HG02642 (cell line): ENCODE measurements at regions not wholly inside any gene's neighbourhood (a gene's known extent, or its start where the extent isn't known, plus 50 kb on each side); places are given as distances from the start of the nearest gene placed in this dataset.

Experiments used
- ATAC-seq: cut with Tn5 transposase; IDR thresholded peaks from one replicate; pipeline ENCODE4 v1.9.1; 2021; ENCODE audit warnings: mild to moderate bottlenecking; ENCODE audit not compliant: unreplicated experiment, poor library complexity

DNA sequence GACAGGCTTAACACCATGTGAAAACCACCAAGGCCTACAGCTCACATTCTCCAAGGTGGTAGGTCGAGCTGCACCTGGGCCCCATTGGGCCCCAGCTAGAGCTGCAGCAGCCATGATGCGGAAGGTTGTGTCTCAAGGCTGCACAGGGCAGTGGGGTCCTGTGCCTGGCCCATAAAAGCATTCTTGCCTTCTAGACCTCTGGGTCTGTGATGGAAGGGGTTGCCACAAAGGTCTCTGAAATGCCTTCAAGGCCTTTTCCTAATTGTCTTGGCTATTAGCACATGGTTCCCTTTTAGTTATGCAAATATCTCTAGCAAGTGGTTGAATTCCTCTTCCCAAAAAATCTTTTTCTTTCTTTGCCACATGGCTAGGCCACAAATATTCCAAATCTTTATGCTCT is 52.5 kb upstream of the C11orf58 start:
- no peak for ATAC-seq

DNA sequence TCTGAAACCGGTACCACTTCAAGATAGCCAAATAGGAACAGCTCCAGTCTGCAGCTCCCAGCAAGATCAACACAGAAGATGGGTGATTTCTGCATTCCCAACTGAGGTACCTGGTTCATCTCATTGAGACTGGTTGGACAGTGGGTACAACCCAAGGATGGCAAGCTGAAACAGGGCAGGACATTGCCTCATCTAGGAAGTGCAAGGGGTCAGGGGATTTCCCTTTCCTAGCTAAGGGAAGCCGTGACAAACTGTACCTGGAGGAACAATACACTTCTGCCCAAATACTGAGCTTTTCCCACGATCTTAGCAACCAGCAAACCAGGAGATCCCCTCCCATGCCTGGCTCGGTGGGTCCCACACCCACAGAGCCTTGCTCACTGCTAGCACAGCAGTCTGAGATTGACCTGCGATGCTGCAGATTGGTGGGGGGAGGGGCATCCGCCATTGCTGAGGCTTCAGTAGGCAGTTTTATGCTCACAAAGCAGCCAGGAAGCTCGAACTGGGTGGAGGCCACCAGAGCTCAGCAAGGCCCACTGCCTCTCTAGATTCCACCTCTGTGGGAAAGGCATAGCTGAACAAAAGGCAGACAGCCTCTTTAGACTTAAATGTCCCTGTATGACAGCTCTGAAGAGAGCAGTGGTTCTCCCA is 59.9 kb upstream of the C11orf58 start:
- ATAC-seq, result no peak

DNA sequence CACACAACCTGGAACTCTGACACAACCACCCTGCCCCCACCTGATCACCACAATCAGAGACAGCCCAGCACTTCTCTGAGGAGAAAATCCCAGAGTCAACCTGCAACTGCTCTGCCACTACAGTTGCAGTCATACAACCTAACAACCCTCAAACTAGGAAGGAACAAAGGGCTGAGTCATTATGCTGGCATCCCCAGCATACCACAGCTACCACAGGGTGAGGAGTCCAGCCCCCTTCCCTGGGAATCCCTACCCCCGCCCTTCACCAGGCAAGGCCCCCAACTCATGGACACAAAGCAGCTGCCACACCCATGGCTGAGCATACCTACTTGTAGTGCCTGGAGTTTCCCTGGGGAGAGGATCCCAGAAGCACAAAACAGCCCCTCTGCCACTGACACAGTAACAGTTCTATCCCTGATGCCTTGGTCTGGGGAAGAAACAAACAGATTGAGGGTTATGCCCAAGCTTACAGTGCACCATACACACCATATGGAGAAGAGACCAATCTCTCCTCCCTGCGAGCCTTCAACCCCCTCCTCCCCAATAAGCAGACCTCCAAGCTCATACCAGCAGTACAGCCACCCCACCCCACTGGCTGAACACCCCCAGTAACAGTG is 68.5 kb upstream of the C11orf58 start:
- ATAC-seq, result no peak

DNA sequence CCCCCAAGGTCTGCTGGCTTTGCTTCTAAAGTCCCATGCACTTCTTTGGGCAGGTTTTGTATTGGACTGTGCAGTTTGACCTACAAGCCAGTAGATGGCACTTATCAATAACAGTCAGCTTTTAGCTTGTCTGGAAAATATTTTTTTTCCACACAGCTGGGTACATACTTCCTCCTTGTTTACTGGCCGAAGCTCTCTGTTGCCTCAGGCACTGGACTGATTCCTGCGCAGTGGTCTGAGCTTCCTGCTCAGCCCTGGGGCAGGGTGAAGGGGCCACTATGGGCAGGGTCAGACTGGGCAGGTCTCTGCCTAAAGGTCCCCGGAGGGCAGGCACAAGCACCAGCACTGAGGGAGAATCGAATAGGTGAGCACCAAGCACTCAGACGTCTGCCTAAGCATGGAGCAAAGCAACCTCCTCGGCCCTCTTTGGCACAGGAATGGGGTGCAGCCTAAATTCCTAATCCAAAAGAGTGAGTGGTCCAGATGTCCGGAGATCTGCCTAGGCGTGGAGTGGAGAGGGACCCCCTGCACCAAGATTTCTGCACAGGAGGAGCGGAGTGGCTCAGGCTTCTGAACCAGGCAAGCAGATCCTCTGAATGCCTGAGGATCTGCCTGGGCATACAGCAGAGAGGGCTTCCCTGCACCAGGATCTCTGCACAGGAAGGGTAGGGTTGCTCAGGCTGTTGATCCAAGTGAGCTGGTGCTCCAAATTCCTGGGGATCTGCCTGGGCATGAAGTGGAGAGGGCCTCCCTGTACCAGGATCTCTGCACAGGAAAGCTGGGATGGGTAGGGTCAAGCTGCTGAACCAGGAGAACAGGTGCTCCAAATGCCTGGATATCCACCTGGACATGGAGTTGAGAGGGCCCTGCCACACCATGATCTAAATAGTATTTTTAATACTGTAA is 105.9 kb upstream of the C11orf58 start:
- ATAC-seq, result no peak

DNA sequence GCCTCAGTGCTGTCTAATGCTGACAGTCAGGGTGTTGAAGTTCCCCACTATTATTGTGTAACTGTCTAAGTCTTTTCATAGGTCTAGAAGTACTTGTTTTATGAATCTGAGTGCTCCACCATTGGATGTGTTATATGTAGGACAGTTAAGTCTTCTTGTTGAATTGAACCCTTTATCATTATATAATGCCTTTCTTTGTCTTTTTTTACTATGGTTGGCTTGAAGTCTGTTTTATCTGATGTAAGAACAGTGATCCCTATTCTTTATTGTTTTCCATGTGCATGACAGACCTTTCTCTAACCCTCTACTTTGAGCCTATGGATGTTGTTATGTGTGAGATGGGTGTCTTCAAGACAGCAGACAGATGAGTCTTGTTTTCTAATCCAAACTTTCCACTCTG is 107.8 kb upstream of the C11orf58 start:
- ATAC-seq, result no peak

DNA sequence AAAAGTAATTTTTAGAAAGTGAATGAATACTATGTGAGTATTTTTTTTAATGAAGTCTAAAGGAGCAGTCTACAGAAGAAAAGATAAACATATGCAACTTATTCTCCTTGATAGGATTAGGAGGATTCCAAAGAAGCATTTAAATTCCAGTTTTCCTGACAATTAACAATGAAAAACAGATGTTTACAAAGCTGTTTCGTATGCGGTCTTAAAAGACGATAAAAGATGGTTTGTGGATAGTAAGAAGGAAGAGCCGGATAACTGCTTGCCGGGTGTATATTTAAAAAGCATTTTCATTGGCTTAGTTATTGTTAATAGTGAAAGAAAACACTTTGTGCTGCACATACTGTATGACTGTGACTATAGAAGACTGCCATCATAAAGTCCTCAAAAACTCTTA is 120.0 kb upstream of the C11orf58 start:
- no peak for ATAC-seq

GRCh38 chr11:16615480-16615879 is 123.0 kb upstream of the C11orf58 start:
- ATAC-seq, result no peak

DNA sequence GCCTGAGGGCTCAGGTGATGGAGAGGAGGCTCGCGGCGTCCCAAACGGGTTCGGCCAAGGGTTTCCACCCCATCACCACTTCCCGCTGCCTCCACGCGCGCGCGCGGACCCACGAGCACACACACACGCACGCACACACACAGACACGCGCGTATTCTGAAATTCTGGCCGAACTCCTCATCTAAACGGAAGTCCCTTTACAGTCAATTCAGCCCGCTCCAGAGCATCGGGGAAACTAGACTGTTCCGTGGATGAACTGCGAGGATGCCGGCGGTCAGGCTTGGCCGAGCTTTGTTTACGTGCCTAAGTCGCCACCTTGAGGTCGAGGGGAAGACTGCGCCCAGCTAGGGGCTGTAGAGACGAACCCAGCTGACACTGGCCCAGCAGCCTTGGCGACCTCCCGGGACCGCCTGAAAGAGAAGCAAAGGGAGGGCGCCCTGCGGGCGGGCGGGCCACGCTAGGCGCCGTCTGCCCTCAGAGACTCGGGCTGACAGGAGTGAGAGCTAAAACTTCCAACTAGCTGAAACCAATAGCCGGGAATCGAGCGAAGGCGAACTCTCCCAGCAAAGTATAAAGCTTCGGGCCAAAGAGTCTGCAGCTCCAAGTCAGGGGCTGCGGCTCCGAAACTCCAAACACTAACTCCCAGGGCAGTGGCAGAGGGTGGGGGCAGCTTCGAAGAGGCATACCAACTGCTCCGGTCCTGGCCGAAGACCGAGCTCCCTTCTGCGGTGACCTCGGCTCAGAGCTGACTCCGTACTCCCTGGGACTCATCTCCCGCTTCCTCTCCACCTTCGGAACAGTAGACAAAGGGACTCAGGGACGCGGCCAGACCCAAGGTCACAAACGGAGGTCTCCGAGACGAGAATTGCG is 124.7 kb upstream of the C11orf58 start:
- ATAC-seq, result peak; percentile 100

- ATAC-seq, result no peak
Observed at GRCh38 chr11:16613262-16613511, 125.3 kb upstream of the C11orf58 start.

DNA sequence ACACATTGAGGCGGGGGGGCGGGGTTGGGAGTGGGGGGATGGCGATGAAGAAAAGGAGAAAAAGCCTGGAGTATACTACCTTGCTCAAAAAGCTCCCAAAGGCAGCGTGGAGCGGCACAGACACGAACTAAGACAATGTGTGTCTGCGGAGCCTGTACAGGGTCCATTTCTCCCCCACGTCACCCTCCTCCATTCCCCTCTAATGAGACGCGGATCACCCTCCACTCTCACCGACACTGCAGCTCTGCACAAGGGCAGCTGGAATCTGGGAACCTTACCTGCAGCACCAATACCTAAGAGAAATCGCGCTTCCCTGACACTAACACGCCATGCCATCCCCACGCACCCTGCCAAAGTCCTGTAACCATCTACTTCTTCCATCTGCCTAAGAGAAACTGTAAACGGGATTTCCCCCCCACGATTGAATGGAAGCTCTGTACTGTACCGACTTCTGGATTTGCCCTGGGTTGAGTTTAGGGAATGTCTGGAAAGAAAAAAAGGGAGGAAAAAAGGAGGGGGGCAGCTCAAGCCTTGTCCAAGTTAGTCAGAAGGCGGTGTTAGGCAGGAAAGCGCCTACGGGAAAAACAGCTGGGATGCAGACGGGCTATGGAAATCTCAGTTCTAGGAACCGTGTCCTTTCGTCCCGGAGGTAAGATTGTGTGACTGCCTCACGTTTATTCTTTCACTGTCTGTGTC is 125.7 kb upstream of the C11orf58 start:
- no peak for ATAC-seq

DNA sequence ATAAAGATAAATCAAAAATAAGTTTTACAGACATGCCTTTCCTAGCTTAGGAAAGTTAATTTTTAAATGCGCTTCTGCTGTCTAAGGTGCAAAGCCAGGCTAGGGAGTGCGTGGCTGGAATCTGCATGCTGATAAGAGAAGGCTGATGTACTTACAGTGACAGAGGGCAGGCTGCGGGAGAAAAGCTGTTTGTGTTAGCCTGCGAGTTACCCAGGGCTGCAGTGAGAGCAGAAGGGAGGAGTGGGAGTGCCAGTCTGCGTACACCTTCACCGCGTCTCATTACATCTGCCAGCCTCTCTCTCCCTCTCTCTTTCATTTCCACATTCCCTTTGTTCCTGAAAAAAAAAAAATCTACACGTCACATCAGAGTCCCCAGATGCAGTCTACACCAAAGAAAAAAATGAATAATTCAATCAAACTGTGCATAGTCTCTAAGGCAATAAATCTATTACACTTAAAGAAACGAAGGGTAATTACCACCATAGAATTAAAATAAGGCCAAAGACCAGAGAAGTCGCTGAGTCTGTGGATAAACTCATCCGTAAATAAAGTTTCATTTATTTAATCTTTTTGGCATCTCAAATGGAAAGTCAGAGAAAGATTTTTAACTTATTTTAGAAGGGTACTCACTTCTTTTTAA is 126.4 kb upstream of the C11orf58 start:
- ATAC-seq, result no peak

- ATAC-seq, result no peak
Observed at GRCh38 chr11:16611401-16611921, 127.0 kb upstream of the C11orf58 start.

DNA sequence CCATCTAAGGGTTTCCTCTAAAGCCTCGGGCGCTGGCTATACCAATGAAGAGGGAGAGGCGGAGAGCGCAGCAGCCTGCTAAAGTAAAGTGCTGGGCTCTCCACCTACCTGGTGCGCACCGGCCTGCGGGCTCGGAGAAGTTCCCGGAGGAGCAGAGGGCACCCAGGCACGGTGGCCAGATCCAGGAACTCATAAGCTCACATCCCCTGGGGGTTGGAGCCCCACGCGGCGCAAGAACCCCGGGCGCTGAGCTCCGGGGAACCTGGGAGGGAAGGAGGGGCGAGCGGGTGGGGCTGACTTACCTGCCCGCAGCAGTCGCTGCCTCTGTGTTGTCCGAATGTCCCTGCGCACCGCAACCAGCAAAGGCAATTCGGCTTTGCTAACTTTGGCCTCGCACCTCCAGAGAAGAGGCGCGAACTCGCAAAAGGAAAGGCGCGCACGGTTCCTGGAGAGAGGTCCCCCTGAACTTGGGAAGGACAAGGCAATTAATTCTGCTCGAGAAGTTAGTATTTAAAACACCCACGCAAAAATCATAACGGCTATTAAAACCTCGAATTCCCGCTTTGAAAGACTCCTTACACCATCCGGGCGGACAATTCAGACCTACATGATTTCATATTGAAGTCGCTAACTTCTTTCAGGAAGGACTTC is 127.6 kb upstream of the C11orf58 start:
- ATAC-seq, result no peak

DNA sequence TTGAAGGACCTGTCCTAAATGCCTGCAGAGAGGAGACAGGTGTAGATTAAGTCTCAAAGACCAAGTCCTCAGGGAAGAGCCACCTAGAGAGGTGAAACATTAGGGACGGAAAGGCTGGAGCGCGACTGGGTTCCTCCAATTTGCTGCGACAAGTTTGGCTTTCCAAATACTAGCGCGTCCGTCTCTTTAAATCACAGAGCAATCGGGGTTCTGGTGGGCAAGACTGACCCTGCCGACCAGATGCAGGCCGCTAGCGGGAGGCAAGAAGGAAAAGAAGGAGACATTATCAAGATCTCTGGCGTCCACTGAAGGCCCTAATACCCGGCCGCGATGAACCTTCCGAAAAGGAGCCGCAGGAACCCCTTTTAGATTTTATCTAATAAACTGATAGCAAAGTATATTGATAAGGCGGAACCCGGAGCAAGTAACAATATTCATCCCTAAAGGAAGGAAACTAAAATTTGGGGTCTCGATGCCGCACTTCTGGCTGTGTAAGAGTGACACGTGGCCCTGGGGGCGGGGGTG is 128.2 kb upstream of the C11orf58 start:
- no peak for ATAC-seq

DNA sequence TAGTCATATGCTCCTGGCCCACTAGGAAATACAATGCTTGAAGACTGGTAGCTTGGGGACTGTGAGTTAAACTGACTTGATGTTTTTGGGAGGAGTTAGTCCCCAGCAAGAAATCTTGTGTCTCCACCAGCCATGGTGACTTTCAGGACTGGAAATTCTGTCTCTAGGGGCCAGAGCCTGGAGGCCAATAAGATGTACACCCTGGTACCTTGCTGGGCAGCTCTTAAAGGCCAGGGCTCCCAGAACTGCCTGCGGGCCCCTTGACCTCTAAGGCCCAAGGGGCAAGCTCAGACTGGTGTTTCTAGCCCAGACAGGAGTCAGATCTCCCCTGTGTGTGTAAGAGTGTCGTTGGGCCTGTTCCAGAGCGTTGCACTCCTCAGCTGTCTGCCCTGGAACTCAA is 128.7 kb upstream of the C11orf58 start:
- no peak for ATAC-seq

DNA sequence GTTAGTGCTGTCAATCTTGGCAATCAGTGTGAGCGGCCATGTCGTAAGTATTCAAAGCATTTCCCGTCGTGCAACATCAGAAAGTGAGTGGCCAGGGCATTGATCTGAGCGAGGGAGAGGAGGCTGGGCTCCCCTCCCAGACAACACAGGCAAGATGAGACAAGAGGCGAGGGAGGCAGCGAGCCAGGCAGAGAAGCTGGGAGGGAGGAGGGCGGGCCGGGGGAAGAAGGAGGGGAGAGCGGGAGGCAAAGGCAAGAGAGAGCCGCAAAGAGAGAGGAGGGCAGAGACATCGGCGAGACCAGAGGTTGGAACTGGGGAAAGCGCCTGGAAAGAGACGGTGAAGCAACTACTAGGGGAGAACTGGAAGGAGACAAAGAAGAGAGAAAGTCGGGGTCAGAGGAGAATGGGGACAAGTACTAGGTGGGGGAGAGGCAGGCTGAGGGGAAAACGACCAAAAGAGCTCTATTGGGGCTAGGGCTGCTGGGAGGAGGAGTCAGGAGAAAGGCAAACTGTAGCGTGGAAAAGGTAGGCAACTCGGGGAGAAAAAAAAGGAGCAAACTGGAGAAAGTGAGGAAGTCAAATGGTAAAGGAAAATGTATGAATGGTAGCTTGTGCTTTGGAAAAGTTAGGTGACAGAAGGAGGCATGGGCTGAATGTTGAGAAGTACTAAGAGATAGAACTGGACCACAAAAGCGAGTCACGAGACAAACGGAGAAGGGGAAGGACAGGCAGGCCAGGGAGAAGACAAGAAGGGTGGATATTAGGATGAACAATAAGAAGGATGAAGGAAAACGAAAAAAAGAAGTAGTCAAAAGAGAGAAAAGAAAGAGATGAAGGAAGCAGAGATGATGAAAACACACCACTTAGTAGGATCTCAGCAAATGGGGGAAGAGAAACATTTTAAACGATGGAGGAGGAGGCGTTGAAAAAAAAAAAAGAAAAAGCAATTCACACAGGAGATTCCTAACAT is 130.5 kb upstream of the C11orf58 start:
- no peak for ATAC-seq

GRCh38 chr11:16606784-16607674 is 131.4 kb upstream of the C11orf58 start:
- ATAC-seq, result no peak
